Kidney (tissue), 13 donors: ENCODE measurements at regions not wholly inside any gene's neighbourhood (a gene's known extent, or its start where the extent isn't known, plus 50 kb on each side); places are given as distances from the start of the nearest gene placed in this dataset.
A peak's percentile ranks its signal among the peaks of the same experiment; 100 is the strongest.

Experiments
- DNase-seq, 5 donors: peaks; one replicate each; pipeline ENCODE4 v3.0.0-alpha.2; 2013 to 2020
- FAIRE-seq: peaks from 2 replicates; lab custom pipeline; 2012; peaks lifted over from hg19 to GRCh38; lab: Jason Lieb, UNC
- H3K27ac ChIP-seq, 2 donors: one replicate each; pipeline ENCODE4 v1.7.0; 2013; ENCODE audit warnings: low read depth in 2 of 2, low read length in 2 of 2, inconsistent platforms in 1 of 2
- H3K27me3 ChIP-seq: one replicate; pipeline ENCODE4 v1.7.1; 2013; ENCODE audit warnings: low read length, inconsistent platforms; ENCODE audit not compliant: control insufficient read depth, insufficient read depth
- H3K36me3 ChIP-seq, 3 donors: one replicate each; pipeline versions ENCODE4 v1.7.0 to v1.7.1; 2013; ENCODE audit warnings: low read length in 3 of 3, control low read depth in 1 of 3, inconsistent platforms in 1 of 3; ENCODE audit not compliant: insufficient read depth in 3 of 3, control insufficient read depth in 2 of 3
- H3K4me1 ChIP-seq, 3 donors: one replicate each; pipeline versions ENCODE4 v1.7.0 to v1.7.1; 2013; ENCODE audit warnings: low read length in 3 of 3, inconsistent platforms in 1 of 3, low read depth in 1 of 3; ENCODE audit not compliant: control insufficient read depth in 2 of 3, insufficient read depth in 2 of 3
- H3K4me3 ChIP-seq, 3 donors: one replicate each; pipeline versions ENCODE4 v1.7.0 to v1.8.1; 2013; ENCODE audit warnings: low read length in 3 of 3, control low read depth in 1 of 3, inconsistent platforms in 1 of 3
- H3K9ac ChIP-seq, 3 donors: one replicate each; pipeline versions ENCODE4 v1.7.0 to v1.7.1; 2013; ENCODE audit warnings: low read length in 3 of 3, control low read depth in 1 of 3, inconsistent platforms in 1 of 3
- H3K9me3 ChIP-seq, 3 donors: one replicate each; pipeline versions ENCODE4 v1.7.0 to v1.7.1; 2013; ENCODE audit warnings: low read length in 3 of 3, control low read depth in 1 of 3, inconsistent platforms in 1 of 3; ENCODE audit not compliant: control insufficient read depth in 2 of 3, insufficient read depth in 1 of 3
- intact Hi-C: fragments of 100-400 bp; cut with DNase I; formaldehyde crosslinking; loops from one replicate; pipeline ENCODE4 v1.11.1; 2022
- TF ChIP-seq, protein P1 (sequence below): IDR thresholded peaks from 3 replicates; pipeline ENCODE4 v1.5.1; 2012; ENCODE audit warnings: mild to moderate bottlenecking, moderate library complexity, borderline replicate concordance; ENCODE audit not compliant: insufficient read depth; ENCODE audit errors: extremely low read depth
- donor health status: control.
- donor health status: control.
- donor health status: control.
- donor health status: control.
- donor health status: control.
- donor health status: DM: yes; HTN: yes; CAD: no.
- donor health status: Normal renal cell carcinoma (clear cell type).

- H3K9me3 ChIP-seq: no peaks in the 10 kb centered on the region
- H3K4me3 ChIP-seq: no peak overlapping the region
- intact Hi-C loops: no loop called here
- no peaks in the 10 kb centered on the region for H3K27me3 ChIP-seq
- TF ChIP-seq, protein P1, sequence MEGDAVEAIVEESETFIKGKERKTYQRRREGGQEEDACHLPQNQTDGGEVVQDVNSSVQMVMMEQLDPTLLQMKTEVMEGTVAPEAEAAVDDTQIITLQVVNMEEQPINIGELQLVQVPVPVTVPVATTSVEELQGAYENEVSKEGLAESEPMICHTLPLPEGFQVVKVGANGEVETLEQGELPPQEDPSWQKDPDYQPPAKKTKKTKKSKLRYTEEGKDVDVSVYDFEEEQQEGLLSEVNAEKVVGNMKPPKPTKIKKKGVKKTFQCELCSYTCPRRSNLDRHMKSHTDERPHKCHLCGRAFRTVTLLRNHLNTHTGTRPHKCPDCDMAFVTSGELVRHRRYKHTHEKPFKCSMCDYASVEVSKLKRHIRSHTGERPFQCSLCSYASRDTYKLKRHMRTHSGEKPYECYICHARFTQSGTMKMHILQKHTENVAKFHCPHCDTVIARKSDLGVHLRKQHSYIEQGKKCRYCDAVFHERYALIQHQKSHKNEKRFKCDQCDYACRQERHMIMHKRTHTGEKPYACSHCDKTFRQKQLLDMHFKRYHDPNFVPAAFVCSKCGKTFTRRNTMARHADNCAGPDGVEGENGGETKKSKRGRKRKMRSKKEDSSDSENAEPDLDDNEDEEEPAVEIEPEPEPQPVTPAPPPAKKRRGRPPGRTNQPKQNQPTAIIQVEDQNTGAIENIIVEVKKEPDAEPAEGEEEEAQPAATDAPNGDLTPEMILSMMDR: no peak
- no peak overlapping the region for H3K27ac ChIP-seq
- DNase-seq: no peak
- H3K36me3 ChIP-seq: no peaks in the 10 kb centered on the region
- FAIRE-seq: no peak
- no peaks in the 10 kb centered on the region for H3K4me1 ChIP-seq
- no peak overlapping the region for H3K9ac ChIP-seq
These were observed 203.7 kb upstream of the SDK2 start for GRCh38 chr17:73847952-73848351.

DNA sequence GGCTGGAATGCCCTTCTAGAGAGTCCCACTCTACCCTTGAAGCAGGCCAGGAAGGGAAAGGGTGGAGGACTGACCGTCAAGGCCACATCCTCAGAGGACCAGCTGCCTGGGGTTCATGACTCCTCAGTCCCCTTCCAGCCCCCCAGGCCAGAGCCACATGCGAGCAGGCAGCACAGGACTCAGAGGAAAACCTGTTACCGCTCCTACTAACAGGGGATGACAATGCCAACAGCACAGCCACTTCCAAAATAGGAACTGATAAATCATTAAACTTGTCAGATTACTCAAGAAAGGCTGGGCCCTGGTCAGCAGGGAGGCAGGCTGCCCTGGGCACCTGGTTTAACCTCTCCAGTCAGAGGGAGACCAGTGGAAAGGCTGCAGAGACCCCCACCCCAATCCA, 206.2 kb upstream of the SDK2 start:
- H3K9ac ChIP-seq: no peak overlapping the region
- H3K36me3 ChIP-seq: no peaks in the 10 kb centered on the region
- intact Hi-C loops: no loop called here
- H3K4me3 ChIP-seq: no peak overlapping the region
- H3K27ac ChIP-seq: no peak overlapping the region
- FAIRE-seq: no peak
- no peaks in the 10 kb centered on the region for H3K27me3 ChIP-seq
- peak in 1 of 5 donors; percentile 37 for DNase-seq
- TF ChIP-seq, protein P1: no peak
- no peaks in the 10 kb centered on the region for H3K9me3 ChIP-seq
- H3K4me1 ChIP-seq: no peaks in the 10 kb centered on the region

- no peak overlapping the region for H3K9ac ChIP-seq
- TF ChIP-seq, protein P1: no peak
- no peak overlapping the region for H3K27ac ChIP-seq
- FAIRE-seq (no peak), DNase-seq (no peak)
- intact Hi-C loops: no loop called here
- no peak overlapping the region for H3K4me3 ChIP-seq
- no peaks in the 10 kb centered on the region for H3K27me3 ChIP-seq
- no peaks in the 10 kb centered on the region for H3K36me3 ChIP-seq
- no peaks in the 10 kb centered on the region for H3K9me3 ChIP-seq
- no peaks in the 10 kb centered on the region for H3K4me1 ChIP-seq
These were observed 206.8 kb upstream of the SDK2 start for GRCh38 chr17:73851091-73851490.

- DNase-seq (no peak), FAIRE-seq (no peak)
- Histone ChIP-seq H3K9me3 (no peaks in the 10 kb centered on the region), H3K4me3 (no peak overlapping the region), H3K27me3 (no peaks in the 10 kb centered on the region), H3K4me1 (no peaks in the 10 kb centered on the region), H3K27ac (no peak overlapping the region), H3K36me3 (no peaks in the 10 kb centered on the region), H3K9ac (no peak overlapping the region)
- intact Hi-C loops: no loop called here
- TF ChIP-seq, protein P1: no peak
These were observed 207.7 kb upstream of the SDK2 start for GRCh38 chr17:73851921-73852320.
